ENCODE measurements at regions not wholly inside any gene's neighbourhood (a gene's known extent, or its start where the extent isn't known, plus 50 kb on each side); places are given as distances from the start of the nearest gene placed in this dataset.

- TF ChIP-seq EZH2 (IDR thresholded peaks at IDR 0.05; ENCODE audit: borderline replicate concordance, low read length) = no peak
- no peak for TF ChIP-seq CTCF (IDR thresholded peaks at IDR 0.05; ENCODE audit: low read length)
Measured at GRCh38 chr10:130782467-130782866, 529.1 kb downstream of the TCERG1L start.
